ENCODE measurements at regions not wholly inside any gene's neighbourhood (a gene's known extent, or its start where the extent isn't known, plus 50 kb on each side); places are given as distances from the start of the nearest gene placed in this dataset.

DNA sequence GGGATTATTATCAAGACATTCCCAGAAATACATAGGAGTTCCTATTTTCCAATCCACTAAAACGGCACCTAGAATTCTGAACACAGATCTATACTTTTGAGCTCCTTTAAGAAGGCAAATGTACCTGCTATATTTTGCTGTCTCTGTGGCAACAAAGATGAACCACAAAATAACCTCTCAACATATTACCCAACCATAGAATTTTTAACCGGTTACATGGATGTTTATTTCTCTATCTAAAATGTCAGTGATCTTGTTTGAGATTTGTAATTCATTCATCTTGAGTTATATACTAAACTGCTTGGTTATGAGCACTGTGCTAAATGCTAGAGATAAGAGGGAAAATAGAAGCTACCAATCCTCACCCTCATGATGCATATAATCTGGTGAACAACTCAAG, 117.5 kb upstream of the HMGCLL1 start:
- Histone ChIP-seq H3K27ac (no peak overlapping the region), H3K4me3 (no peak overlapping the region), H3K4me2 (no peak overlapping the region), H3K9me3 (no peaks in the 10 kb centered on the region), H3K4me1 (peaks cover 9% of the 10 kb centered on the region; the same call in 2 of the 3 replicates)
- no peak for FAIRE-seq
- no peak for ATAC-seq
- 78% methylated on average over 2 of the region's 2 CpGs for WGBS (ENCODE audit: missing lambda C conversion rate)
- TF ChIP-seq NR3C1 (IDR thresholded peaks at IDR 0.05) (no peak), JUN (IDR thresholded peaks at IDR 0.05) (no peak), RARB (CRISPR knock-in tag; IDR thresholded peaks at IDR 0.05) (no peak), CHD4 (IDR thresholded peaks at IDR 0.05; ENCODE audit: borderline replicate concordance) (no peak), MAFK (IDR thresholded peaks at IDR 0.05; ENCODE audit: partially characterized antibody) (no peak), CHD2 (IDR thresholded peaks at IDR 0.05; ENCODE audit: low read length, partially characterized antibody) (no peak), USF2 (IDR thresholded peaks at IDR 0.05) (no peak), HOXA7 (CRISPR knock-in tag; IDR thresholded peaks at IDR 0.05) (no peak), ZNF302 (CRISPR knock-in tag; IDR thresholded peaks at IDR 0.05) (no peak)
- ChIA-PET CTCF (no interaction called here), POLR2A (no interaction called here)
- no peak for DNase-seq (ENCODE audit: low read depth in 1 of 2, low spot score in 1 of 2)

- WGBS (ENCODE audit: missing lambda C conversion rate) = 35% methylated on average over 2 of the region's 2 CpGs
- TF ChIP-seq JUN (IDR thresholded peaks at IDR 0.05) (no peak), TP53 (CRISPR knock-in tag; IDR thresholded peaks at IDR 0.05) (no peak), EHF (CRISPR knock-in tag; IDR thresholded peaks at IDR 0.05) (no peak), CBX2 (IDR thresholded peaks at IDR 0.05; ENCODE audit: borderline replicate concordance, low read depth) (no peak), FOSB (CRISPR knock-in tag; IDR thresholded peaks at IDR 0.05) (no peak), NR3C1 (IDR thresholded peaks at IDR 0.05) (no peak), NFE2L2 (conservative IDR thresholded peaks at IDR 0.05; ENCODE audit: low read length) (no peak), HES2 (IDR thresholded peaks at IDR 0.05) (no peak), MAX (IDR thresholded peaks at IDR 0.05) (no peak), HOXB5 (CRISPR knock-in tag; IDR thresholded peaks at IDR 0.05) (no peak), EP300 (IDR thresholded peaks at IDR 0.05) (no peak), CHD2 (IDR thresholded peaks at IDR 0.05; ENCODE audit: low read length, partially characterized antibody) (no peak), ATOH8 (CRISPR knock-in tag; IDR thresholded peaks at IDR 0.05; ENCODE audit: low read depth) (no peak)
- TF ChIP-seq, protein P1, sequence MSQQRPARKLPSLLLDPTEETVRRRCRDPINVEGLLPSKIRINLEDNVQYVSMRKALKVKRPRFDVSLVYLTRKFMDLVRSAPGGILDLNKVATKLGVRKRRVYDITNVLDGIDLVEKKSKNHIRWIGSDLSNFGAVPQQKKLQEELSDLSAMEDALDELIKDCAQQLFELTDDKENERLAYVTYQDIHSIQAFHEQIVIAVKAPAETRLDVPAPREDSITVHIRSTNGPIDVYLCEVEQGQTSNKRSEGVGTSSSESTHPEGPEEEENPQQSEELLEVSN (IDR thresholded peaks at IDR 0.05; ENCODE audit: borderline replicate concordance, low read depth) = no peak
- DNase-seq (ENCODE audit: low read depth in 1 of 2, low spot score in 1 of 2) = no peak
- CTCF ChIA-PET = no interaction called here
- POLR2A ChIA-PET = no interaction called here
- no peak for ATAC-seq
- peaks cover 9% of the 10 kb centered on the region; the same call in 2 of the 3 replicates for H3K4me1 ChIP-seq
- no peak overlapping the region for H3K4me2 ChIP-seq
- FAIRE-seq = no peak
- no peaks in the 10 kb centered on the region for H3K9me3 ChIP-seq
- H3K4me3 ChIP-seq = no peak overlapping the region
- no peak overlapping the region for H3K27ac ChIP-seq
These were observed 117.0 kb upstream of the HMGCLL1 start for GRCh38 chr6:55696041-55696440.

- Histone ChIP-seq H3K4me1 (peaks cover 9% of the 10 kb centered on the region; the same call in 2 of the 3 replicates), H3K9me3 (no peaks in the 10 kb centered on the region), H3K4me3 (no peak overlapping the region), H3K4me2 (no peak overlapping the region), H3K27ac (no peak overlapping the region)
- ChIA-PET CTCF (no interaction called here), POLR2A (no interaction called here)
- DNase-seq (ENCODE audit: low read depth in 1 of 2, low spot score in 1 of 2) = no peak
- TF ChIP-seq PBX3 (IDR thresholded peaks at IDR 0.05) (no peak), MYC (IDR thresholded peaks at IDR 0.05; ENCODE audit: borderline replicate concordance, low read length) (no peak), CBX8 (IDR thresholded peaks at IDR 0.05) (no peak), CHD2 (IDR thresholded peaks at IDR 0.05; ENCODE audit: low read length, partially characterized antibody) (no peak), NR3C1 (IDR thresholded peaks at IDR 0.05) (no peak), ZC3H11A (IDR thresholded peaks at IDR 0.05) (no peak), POLR2AphosphoS2 (conservative IDR thresholded peaks at IDR 0.05; ENCODE audit: low read length) (no peak), MAX (IDR thresholded peaks at IDR 0.05) (no peak), KDM1A (IDR thresholded peaks at IDR 0.05; ENCODE audit: low read depth) (no peak), EHMT2 (IDR thresholded peaks at IDR 0.05; ENCODE audit: low read depth) (no peak), CEBPB (IDR thresholded peaks at IDR 0.05) (no peak), HDAC2 (IDR thresholded peaks at IDR 0.05) (no peak), HEYL (CRISPR knock-in tag; IDR thresholded peaks at IDR 0.05) (no peak), EHF (CRISPR knock-in tag; IDR thresholded peaks at IDR 0.05) (no peak), ZNF302 (CRISPR knock-in tag; IDR thresholded peaks at IDR 0.05) (no peak), RCOR1 (IDR thresholded peaks at IDR 0.05; ENCODE audit: low read depth, low read length) (no peak), SMC3 (IDR thresholded peaks at IDR 0.05) (no peak)
- FAIRE-seq = no peak
- no peak for ATAC-seq
These were observed 115.8 kb upstream of the HMGCLL1 start for GRCh38 chr6:55694759-55695158.
